K562 (cell line): ENCODE measurements at regions not wholly inside any gene's neighbourhood (a gene's known extent, or its start where the extent isn't known, plus 50 kb on each side); places are given as distances from the start of the nearest gene placed in this dataset.

Experiments used
- ATAC-seq: fragments of 200-7000 bp; cut with Tn5 transposase; 3 replicates; pipeline ENCODE4 v1.9.1; 2020; ENCODE audit warnings: moderate library complexity
- BruUV-seq: library from RNA; stranded (reverse); fragments of 400-500 nt; replicated peaks from 2 replicates; lab custom pipeline; 2021; lab: Mats Ljungman, UMichigan
- CTCF ChIA-PET: fragments of 300-600 bp; formaldehyde crosslinking; extraction: SDS; loops from one replicate; lab custom pipeline; 2021; ENCODE audit warnings: low intra/inter-chr PET ratio; lab: Yijun Ruan, JAX
- POLR2A ChIA-PET: fragments of 300-600, 350-650 bp; sonication (Branson Sonifier 250); formaldehyde crosslinking; extraction: SDS; loops from one replicate; lab custom pipeline; 2021; ENCODE audit warnings: antibody characterized with exemption, inconsistent platforms; lab: Yijun Ruan, JAX
- DNase-seq, 4 experiments: peaks; one replicate each; pipeline versions ENCODE4 v3.0.0 to v3.0.0-alpha.2; 2011 to 2018; ENCODE audit warnings: low spot score in 3 of 4, mixed read lengths in 3 of 4; ENCODE audit errors: extremely low read depth in 1 of 4
- FAIRE-seq: peaks from 2 replicates; lab custom pipeline; 2011; peaks lifted over from hg19 to GRCh38; lab: Jason Lieb, UNC
- H2AFZ ChIP-seq: 2 replicates; pipeline ENCODE4 v1.6.0; 2011; ENCODE audit warnings: low read depth, low read length, control low read depth, inconsistent platforms
- H3K27ac ChIP-seq: fragments of 200-600 bp; 3 replicates; pipeline ENCODE4 v1.8.0; 2011; ENCODE audit warnings: low read depth, mild to moderate bottlenecking, control low read depth, inconsistent platforms, low read length, moderate library complexity, mixed read lengths; ENCODE audit errors: extremely low read depth
- H3K27me3 ChIP-seq, 2 experiments: fragments of 300-600 bp in 1 of 2; 2 replicates in 1 of 2; 3 replicates in 1 of 2; pipeline versions ENCODE4 v1.6.0 to v1.8.0; 2011; ENCODE audit warnings: inconsistent platforms in 2 of 2, low read length in 2 of 2, mild to moderate bottlenecking in 1 of 2, mixed read lengths in 1 of 2, moderate library complexity in 1 of 2; ENCODE audit not compliant: control insufficient read depth in 2 of 2, insufficient read depth in 2 of 2
- H3K36me3 ChIP-seq: fragments of 300-600 bp; 3 replicates; pipeline ENCODE4 v1.8.0; 2011; ENCODE audit warnings: mild to moderate bottlenecking, low read length, inconsistent platforms; ENCODE audit not compliant: control insufficient read depth, insufficient read depth
- H3K4me1 ChIP-seq, 2 experiments: fragments of 200-600 bp in 1 of 2; replicated peaks in 1 of 2; 2 replicates in 1 of 2; 3 replicates in 1 of 2; pipeline versions ENCODE4 v1.5.1 to v1.8.0; 2011; ENCODE audit warnings: inconsistent platforms in 2 of 2, low read length in 2 of 2, mild to moderate bottlenecking in 1 of 2, mixed read lengths in 1 of 2, moderate library complexity in 1 of 2; ENCODE audit not compliant: control insufficient read depth in 2 of 2, insufficient read depth in 2 of 2
- H3K4me2 ChIP-seq: 2 replicates; pipeline ENCODE4 v1.6.1; 2011; ENCODE audit warnings: low read length, control low read depth, inconsistent platforms, mixed read lengths; ENCODE audit not compliant: insufficient read depth
- H3K4me3 ChIP-seq: fragments of 200-600 bp; sonication (generic), shearing (Covaris generic); 2 replicates; pipeline ENCODE4 v1.5.1; 2016; ENCODE audit warnings: control low read depth, inconsistent platforms
- H3K79me2 ChIP-seq: fragments of 200-600 bp; 3 replicates; pipeline ENCODE4 v1.8.0; 2011; ENCODE audit warnings: low read length, inconsistent platforms; ENCODE audit not compliant: control insufficient read depth, insufficient read depth
- H3K9ac ChIP-seq, 2 experiments: 2 replicates each; pipeline versions ENCODE4 v1.6.0 to v1.6.1; 2011; ENCODE audit warnings: low read depth in 2 of 2, low read length in 2 of 2, control low read depth in 1 of 2, inconsistent platforms in 1 of 2, mild to moderate bottlenecking in 1 of 2, mixed read lengths in 1 of 2; ENCODE audit not compliant: insufficient read depth in 1 of 2
- H3K9me1 ChIP-seq: one replicate; pipeline ENCODE4 v1.6.0; 2011; ENCODE audit warnings: inconsistent platforms, mild to moderate bottlenecking, low read length, moderate library complexity; ENCODE audit not compliant: control insufficient read depth, insufficient read depth
- H3K9me3 ChIP-seq: replicated peaks from 2 replicates; pipeline ENCODE4 v1.5.1; 2011; ENCODE audit warnings: low read depth, low read length, inconsistent platforms; ENCODE audit not compliant: control insufficient read depth, insufficient read depth
- H4K20me1 ChIP-seq: replicated peaks from 2 replicates; pipeline ENCODE4 v1.6.1; 2011; ENCODE audit warnings: low read length, inconsistent platforms, mixed read lengths; ENCODE audit not compliant: control insufficient read depth, insufficient read depth
- CHD7 ChIP-seq: fragments of 200-600 bp; sonication (generic); IDR thresholded peaks from one replicate; pipeline ENCODE4 v1.6.1; 2012; ENCODE audit warnings: mild to moderate bottlenecking, low read depth, low read length, inconsistent platforms
- HDAC2 ChIP-seq: fragments of 450-650 bp; IDR thresholded peaks from 2 replicates; pipeline ENCODE4 v1.6.1; 2016; ENCODE audit warnings: mild to moderate bottlenecking
- MLLT1 ChIP-seq, 2 experiments: fragments of 450-650 bp; IDR thresholded peaks; 2 replicates each; pipeline ENCODE4 v1.6.1; 2016
- NFIC ChIP-seq: fragments of 450-650 bp; IDR thresholded peaks from 2 replicates; pipeline ENCODE4 v1.6.1; 2017; ENCODE audit warnings: mild to moderate bottlenecking, inconsistent platforms
- NFIX ChIP-seq: fragments of 250-450 bp; sonication (Bioruptor Pico); IDR thresholded peaks from 2 replicates; pipeline ENCODE4 v1.4.0; 2020; ENCODE audit warnings: low read depth, mild to moderate bottlenecking, moderate library complexity
- WGBS: fragments of 100-300 bp; shearing (Covaris generic); methylation state at CpG from one replicate; pipeline ENCODE4 v1.1.6; 2016; ENCODE audit warnings: low coverage, mixed read lengths; ENCODE audit not compliant: insufficient coverage; ENCODE audit errors: missing lambda C conversion rate; 5-methylcytosine and 5-hydroxymethylcytosine counted together
- in situ Hi-C: fragments of 300-500 bp; cut with MboI; formaldehyde crosslinking; loops from 4 replicates; pipeline ENCODE4 v1.15.0; 2018; ENCODE audit warnings: inconsistent platforms, mixed read lengths
- intact Hi-C: fragments of 100-400 bp; cut with micrococcal nuclease; formaldehyde crosslinking; loops from 2 replicates; pipeline ENCODE4 v1.14.2; 2022

GRCh38 chr12:126890097-126890496 lies 1376.9 kb upstream of the TMEM132C start:
- no peak for FAIRE-seq
- Histone ChIP-seq H4K20me1 (no peaks in the 10 kb centered on the region), H2AFZ (no peak overlapping the region), H3K27me3 (no peaks in the 10 kb centered on the region)
- intact Hi-C loops: no loop called here
- peak in 1 of 4 experiments; percentile 15 for DNase-seq
- no TSS peak for BruUV-seq
- TF ChIP-seq HDAC2: no peak
- TF ChIP-seq NFIX: peak; percentile 96
- peak; percentile 99 for TF ChIP-seq NFIC
- TF ChIP-seq MLLT1 (IDR thresholded peaks at IDR 0.05): no peak
- TF ChIP-seq CHD7: no peak
- TF ChIP-seq, all 486 proteins: peak for 2
- Histone ChIP-seq H3K9me3 (peaks cover 2% of the 10 kb centered on the region; the same call in 1 of the 2 replicates), H3K36me3 (no peaks in the 10 kb centered on the region), H3K27ac (no peak overlapping the region), H3K79me2 (no peaks in the 10 kb centered on the region), H3K4me1 (no peaks in the 10 kb centered on the region), H3K9ac (no peak overlapping the region), H3K4me2 (no peak overlapping the region), H3K9me1 (no peaks in the 10 kb centered on the region), H3K4me3 (no peak overlapping the region)
- in situ Hi-C loops: no loop called here
- 6% methylated on average over 2 of the region's 2 CpGs for WGBS
- no peak for ATAC-seq
- ChIA-PET POLR2A (no interaction called here), CTCF (no interaction called here)
